Ishikawa (cell line): ENCODE measurements at regions not wholly inside any gene's neighbourhood (a gene's known extent, or its start where the extent isn't known, plus 50 kb on each side); places are given as distances from the start of the nearest gene placed in this dataset.

Experiments
- EGR1 ChIP-seq: IDR thresholded peaks from 2 replicates; pipeline ENCODE4 v1.6.1; 2012
- EP300 ChIP-seq: IDR thresholded peaks from 2 replicates; pipeline ENCODE4 v1.6.1; 2012; ENCODE audit warnings: borderline replicate concordance
- TAF1 ChIP-seq: IDR thresholded peaks from 2 replicates; pipeline ENCODE4 v1.6.1; 2012; ENCODE audit warnings: low read depth, mild to moderate bottlenecking
- TEAD4 ChIP-seq: IDR thresholded peaks from 2 replicates; pipeline ENCODE4 v1.6.1; 2012
- YY1 ChIP-seq: IDR thresholded peaks from 2 replicates; pipeline ENCODE4 v1.6.1; 2012; ENCODE audit warnings: low read depth
- TF ChIP-seq, protein P1 (sequence below): IDR thresholded peaks from 2 replicates; pipeline ENCODE4 v1.6.1; 2012; ENCODE audit warnings: low read depth, mild to moderate bottlenecking
- TF ChIP-seq, protein P2 (sequence below): IDR thresholded peaks from 2 replicates; pipeline ENCODE4 v1.6.1; 2012

DNA sequence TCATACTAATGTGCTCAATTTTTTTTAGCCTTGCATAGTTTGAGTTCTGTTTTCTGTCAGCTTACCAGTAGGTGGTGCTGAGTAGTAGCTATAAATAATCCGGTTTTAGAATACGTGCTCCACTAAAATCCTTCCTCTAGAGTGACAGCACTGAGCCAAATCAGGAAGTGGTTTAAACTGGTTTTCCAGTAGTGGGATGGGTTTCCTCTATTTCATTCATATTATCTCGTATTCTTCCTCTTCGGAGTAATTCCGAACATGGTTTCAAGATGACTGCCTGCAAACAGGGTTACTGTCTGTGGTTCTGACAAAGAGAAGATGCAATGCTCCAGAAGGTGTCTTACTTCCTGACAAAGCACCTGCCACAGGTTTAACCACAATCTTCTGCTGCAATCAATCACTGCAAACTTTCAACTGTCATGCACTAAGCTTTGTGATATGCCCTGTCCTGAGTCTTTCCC lies 496.9 kb upstream of the VRK2 start:
- no peak for TF ChIP-seq EP300
- TF ChIP-seq TAF1 = no peak
- TF ChIP-seq EGR1 = no peak
- TF ChIP-seq, protein P1, sequence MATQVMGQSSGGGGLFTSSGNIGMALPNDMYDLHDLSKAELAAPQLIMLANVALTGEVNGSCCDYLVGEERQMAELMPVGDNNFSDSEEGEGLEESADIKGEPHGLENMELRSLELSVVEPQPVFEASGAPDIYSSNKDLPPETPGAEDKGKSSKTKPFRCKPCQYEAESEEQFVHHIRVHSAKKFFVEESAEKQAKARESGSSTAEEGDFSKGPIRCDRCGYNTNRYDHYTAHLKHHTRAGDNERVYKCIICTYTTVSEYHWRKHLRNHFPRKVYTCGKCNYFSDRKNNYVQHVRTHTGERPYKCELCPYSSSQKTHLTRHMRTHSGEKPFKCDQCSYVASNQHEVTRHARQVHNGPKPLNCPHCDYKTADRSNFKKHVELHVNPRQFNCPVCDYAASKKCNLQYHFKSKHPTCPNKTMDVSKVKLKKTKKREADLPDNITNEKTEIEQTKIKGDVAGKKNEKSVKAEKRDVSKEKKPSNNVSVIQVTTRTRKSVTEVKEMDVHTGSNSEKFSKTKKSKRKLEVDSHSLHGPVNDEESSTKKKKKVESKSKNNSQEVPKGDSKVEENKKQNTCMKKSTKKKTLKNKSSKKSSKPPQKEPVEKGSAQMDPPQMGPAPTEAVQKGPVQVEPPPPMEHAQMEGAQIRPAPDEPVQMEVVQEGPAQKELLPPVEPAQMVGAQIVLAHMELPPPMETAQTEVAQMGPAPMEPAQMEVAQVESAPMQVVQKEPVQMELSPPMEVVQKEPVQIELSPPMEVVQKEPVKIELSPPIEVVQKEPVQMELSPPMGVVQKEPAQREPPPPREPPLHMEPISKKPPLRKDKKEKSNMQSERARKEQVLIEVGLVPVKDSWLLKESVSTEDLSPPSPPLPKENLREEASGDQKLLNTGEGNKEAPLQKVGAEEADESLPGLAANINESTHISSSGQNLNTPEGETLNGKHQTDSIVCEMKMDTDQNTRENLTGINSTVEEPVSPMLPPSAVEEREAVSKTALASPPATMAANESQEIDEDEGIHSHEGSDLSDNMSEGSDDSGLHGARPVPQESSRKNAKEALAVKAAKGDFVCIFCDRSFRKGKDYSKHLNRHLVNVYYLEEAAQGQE = no peak
- TF ChIP-seq, protein P2, sequence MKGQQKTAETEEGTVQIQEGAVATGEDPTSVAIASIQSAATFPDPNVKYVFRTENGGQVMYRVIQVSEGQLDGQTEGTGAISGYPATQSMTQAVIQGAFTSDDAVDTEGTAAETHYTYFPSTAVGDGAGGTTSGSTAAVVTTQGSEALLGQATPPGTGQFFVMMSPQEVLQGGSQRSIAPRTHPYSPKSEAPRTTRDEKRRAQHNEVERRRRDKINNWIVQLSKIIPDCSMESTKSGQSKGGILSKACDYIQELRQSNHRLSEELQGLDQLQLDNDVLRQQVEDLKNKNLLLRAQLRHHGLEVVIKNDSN = no peak
- no peak for TF ChIP-seq TEAD4
- TF ChIP-seq YY1 = no peak
